ENCODE measurements at regions not wholly inside any gene's neighbourhood (a gene's known extent, or its start where the extent isn't known, plus 50 kb on each side); places are given as distances from the start of the nearest gene placed in this dataset.

GRCh38 chr3:103181160-103181559 is 746.3 kb downstream of the ZPLD1 start (continued):
- no peak for TF ChIP-seq CTCF (IDR thresholded peaks at IDR 0.05; ENCODE audit: poor library complexity, severe bottlenecking)

GRCh38 chr3:103184772-103185171 is 750.0 kb downstream of the ZPLD1 start:
- Histone ChIP-seq H2AFZ (ENCODE audit: low read depth, low read length) (no peak overlapping the region), H3K9me2 (ENCODE audit: insufficient read depth, low read length) (no peaks in the 10 kb centered on the region), H4K20me1 (ENCODE audit: insufficient read depth) (no peaks in the 10 kb centered on the region), H3K79me2 (replicated peaks; ENCODE audit: insufficient read depth, low read length) (no peaks in the 10 kb centered on the region), H3K36me3 (ENCODE audit: insufficient read depth, low read length) (no peaks in the 10 kb centered on the region), H3K4me3 (ENCODE audit: low read length) (no peak overlapping the region), H3K9me3 (ENCODE audit: low read length) (peaks cover 6% of the 10 kb centered on the region), H3K27ac (ENCODE audit: low read length) (no peak overlapping the region), H3F3A (ENCODE audit: insufficient read depth, low read length, poor library complexity, severe bottlenecking) (no peaks in the 10 kb centered on the region), H3K9ac (ENCODE audit: low read length) (no peak overlapping the region), H3K4me2 (ENCODE audit: low read length) (no peak overlapping the region), H3K27me3 (ENCODE audit: insufficient read depth, low read depth, low read length) (no peaks in the 10 kb centered on the region)
- TF ChIP-seq EZH2 (IDR thresholded peaks at IDR 0.05; ENCODE audit: borderline replicate concordance, insufficient read depth, low read length, poor library complexity, severe bottlenecking), result no peak
- no peak for TF ChIP-seq TAF1 (IDR thresholded peaks at IDR 0.05; ENCODE audit: low read depth)
- TF ChIP-seq RAD21 (conservative IDR thresholded peaks at IDR 0.05), result no peak
- TF ChIP-seq SMC3 (conservative IDR thresholded peaks at IDR 0.05; ENCODE audit: poor library complexity), result no peak
- no peak for TF ChIP-seq EP300 (conservative IDR thresholded peaks at IDR 0.05; ENCODE audit: poor library complexity, severe bottlenecking)
- TF ChIP-seq REST (IDR thresholded peaks at IDR 0.05; ENCODE audit: borderline replicate concordance), result no peak
- TF ChIP-seq POLR2AphosphoS5 (IDR thresholded peaks at IDR 0.05), result no peak
- TF ChIP-seq CTCF (IDR thresholded peaks at IDR 0.05; ENCODE audit: poor library complexity, severe bottlenecking), result no peak
- no peak for TF ChIP-seq MXI1 (conservative IDR thresholded peaks at IDR 0.05; ENCODE audit: poor library complexity, severe bottlenecking)

GRCh38 chr3:103189941-103190340 is 755.1 kb downstream of the ZPLD1 start:
- Histone ChIP-seq H3K79me2 (replicated peaks; ENCODE audit: insufficient read depth, low read length) (no peaks in the 10 kb centered on the region), H3K27ac (ENCODE audit: low read length) (no peak overlapping the region), H3F3A (ENCODE audit: insufficient read depth, low read length, poor library complexity, severe bottlenecking) (no peaks in the 10 kb centered on the region), H3K9me2 (ENCODE audit: insufficient read depth, low read length) (no peaks in the 10 kb centered on the region), H3K9me3 (ENCODE audit: low read length) (no peaks in the 10 kb centered on the region), H3K4me2 (ENCODE audit: low read length) (no peak overlapping the region), H2AFZ (ENCODE audit: low read depth, low read length) (no peak overlapping the region), H3K27me3 (ENCODE audit: insufficient read depth, low read depth, low read length) (no peaks in the 10 kb centered on the region), H3K4me3 (ENCODE audit: low read length) (no peak overlapping the region), H3K9ac (ENCODE audit: low read length) (no peak overlapping the region), H3K36me3 (ENCODE audit: insufficient read depth, low read length) (no peaks in the 10 kb centered on the region), H4K20me1 (ENCODE audit: insufficient read depth) (no peaks in the 10 kb centered on the region)
- no peak for TF ChIP-seq EZH2 (IDR thresholded peaks at IDR 0.05; ENCODE audit: borderline replicate concordance, insufficient read depth, low read length, poor library complexity, severe bottlenecking)
- no peak for TF ChIP-seq TAF1 (IDR thresholded peaks at IDR 0.05; ENCODE audit: low read depth)
- no peak for TF ChIP-seq REST (IDR thresholded peaks at IDR 0.05; ENCODE audit: borderline replicate concordance)
- no peak for TF ChIP-seq RAD21 (conservative IDR thresholded peaks at IDR 0.05)
- no peak for TF ChIP-seq EP300 (conservative IDR thresholded peaks at IDR 0.05; ENCODE audit: poor library complexity, severe bottlenecking)
- TF ChIP-seq MXI1 (conservative IDR thresholded peaks at IDR 0.05; ENCODE audit: poor library complexity, severe bottlenecking), result no peak
- no peak for TF ChIP-seq SMC3 (conservative IDR thresholded peaks at IDR 0.05; ENCODE audit: poor library complexity)
- no peak for TF ChIP-seq CTCF (IDR thresholded peaks at IDR 0.05; ENCODE audit: poor library complexity, severe bottlenecking)
- TF ChIP-seq POLR2AphosphoS5 (IDR thresholded peaks at IDR 0.05), result no peak
